ENCODE measurements at regions not wholly inside any gene's neighbourhood (a gene's known extent, or its start where the extent isn't known, plus 50 kb on each side); places are given as distances from the start of the nearest gene placed in this dataset.

- no peak for TF ChIP-seq CTCF (IDR thresholded peaks at IDR 0.05)
- peaks cover 4% of the 10 kb centered on the region for H3K9me3 Mint-ChIP-seq
- no peak overlapping the region for H3K4me3 Mint-ChIP-seq
- H3K36me3 Mint-ChIP-seq (ENCODE audit: low read depth) = no peaks in the 10 kb centered on the region
- H3K27me3 Mint-ChIP-seq = no peaks in the 10 kb centered on the region
- H3K4me1 Mint-ChIP-seq (ENCODE audit: low read depth) = no peaks in the 10 kb centered on the region
- ChIA-PET CTCF (no interaction called here), POLR2A (interaction anchor here (0.6 kb wide), 1 partner anchor 394 kb away, joined by 3 read pairs; no protein-coding TSS in a partner anchor)
- DNase-seq (no peak), ATAC-seq (no peak)
- intact Hi-C loops (cut with micrococcal nuclease) = no loop called here
- H3K27ac Mint-ChIP-seq = no peak overlapping the region
Observed at GRCh38 chr2:105646774-105647076, 98.0 kb upstream of the NCK2 start.

GRCh38 chr2:105645938-105646773 is 98.6 kb upstream of the NCK2 start:
- ATAC-seq = no peak
- intact Hi-C loops (cut with micrococcal nuclease) = no loop called here
- CTCF ChIA-PET = no interaction called here

GRCh38 chr2:105645031-105645937 is 99.4 kb upstream of the NCK2 start:
- H3K36me3 Mint-ChIP-seq (ENCODE audit: low read depth) = no peaks in the 10 kb centered on the region
- POLR2A ChIA-PET = no interaction called here
- intact Hi-C loops (cut with micrococcal nuclease) = no loop called here
- H3K9me3 Mint-ChIP-seq = peaks cover 4% of the 10 kb centered on the region
- no peak overlapping the region for H3K4me3 Mint-ChIP-seq
- no peaks in the 10 kb centered on the region for H3K4me1 Mint-ChIP-seq (ENCODE audit: low read depth)
- CTCF ChIA-PET = no interaction called here
- H3K27ac Mint-ChIP-seq = no peak overlapping the region
- no peak for DNase-seq
- no peak for TF ChIP-seq CTCF (IDR thresholded peaks at IDR 0.05)
- H3K27me3 Mint-ChIP-seq = no peaks in the 10 kb centered on the region
- ATAC-seq = no peak

More at GRCh38 chr2:105645938-105646773, 98.6 kb upstream of the NCK2 start:
- H3K4me3 Mint-ChIP-seq = no peak overlapping the region
- H3K9me3 Mint-ChIP-seq = peaks cover 4% of the 10 kb centered on the region
- no peak for TF ChIP-seq CTCF (IDR thresholded peaks at IDR 0.05)
- H3K27ac Mint-ChIP-seq = no peak overlapping the region
- DNase-seq = no peak
- no peaks in the 10 kb centered on the region for H3K4me1 Mint-ChIP-seq (ENCODE audit: low read depth)
- H3K36me3 Mint-ChIP-seq (ENCODE audit: low read depth) = no peaks in the 10 kb centered on the region
- POLR2A ChIA-PET = interaction anchor here (0.6 kb wide), 1 partner anchor 394 kb away, joined by 3 read pairs; no protein-coding TSS in a partner anchor
- no peaks in the 10 kb centered on the region for H3K27me3 Mint-ChIP-seq

GRCh38 chr2:105644174-105644980 is 100.3 kb upstream of the NCK2 start:
- DNase-seq (no peak), ATAC-seq (no peak)
- intact Hi-C loops (cut with micrococcal nuclease) = no loop called here
- no peak for TF ChIP-seq CTCF (IDR thresholded peaks at IDR 0.05)
- ChIA-PET CTCF (no interaction called here), POLR2A (no interaction called here)
- no peak overlapping the region for H3K4me3 Mint-ChIP-seq
- peaks cover 2% of the 10 kb centered on the region for H3K9me3 Mint-ChIP-seq
- H3K4me1 Mint-ChIP-seq (ENCODE audit: low read depth) = no peaks in the 10 kb centered on the region
- H3K27ac Mint-ChIP-seq = no peak overlapping the region
- no peaks in the 10 kb centered on the region for H3K27me3 Mint-ChIP-seq
- H3K36me3 Mint-ChIP-seq (ENCODE audit: low read depth) = no peaks in the 10 kb centered on the region
